HG02642 (cell line): ENCODE measurements at regions not wholly inside any gene's neighbourhood (a gene's known extent, or its start where the extent isn't known, plus 50 kb on each side); places are given as distances from the start of the nearest gene placed in this dataset.
A peak's percentile ranks its signal among the peaks of the same experiment; 100 is the strongest.

Source experiments
- ATAC-seq: cut with Tn5 transposase; IDR thresholded peaks from one replicate; pipeline ENCODE4 v1.9.1; 2021; ENCODE audit warnings: mild to moderate bottlenecking; ENCODE audit not compliant: unreplicated experiment, poor library complexity

GRCh38 chr7:118298771-118299170, 74.3 kb downstream of the ANKRD7 start:
- ATAC-seq, result no peak

GRCh38 chr7:118300177-118300576, 75.7 kb downstream of the ANKRD7 start:
- no peak for ATAC-seq

- no peak for ATAC-seq
Measured at GRCh38 chr7:118304100-118304499, 79.6 kb downstream of the ANKRD7 start.

- no peak for ATAC-seq
Measured at GRCh38 chr7:118305671-118306070, 81.2 kb downstream of the ANKRD7 start.

- ATAC-seq, result no peak
Measured at GRCh38 chr7:118306771-118307170, 82.3 kb downstream of the ANKRD7 start.

GRCh38 chr7:118311121-118311836, 86.8 kb downstream of the ANKRD7 start:
- ATAC-seq, result peak; percentile 77

GRCh38 chr7:118312051-118312450, 87.5 kb downstream of the ANKRD7 start:
- peak; percentile 46 for ATAC-seq

GRCh38 chr7:118312966-118313365, 88.5 kb downstream of the ANKRD7 start:
- peak; percentile 74 for ATAC-seq

GRCh38 chr7:118324790-118325449, 100.4 kb downstream of the ANKRD7 start:
- ATAC-seq, result no peak

- ATAC-seq, result peak; percentile 50
Measured at GRCh38 chr7:118325450-118325808, 100.9 kb downstream of the ANKRD7 start.

GRCh38 chr7:118327174-118327573, 102.7 kb downstream of the ANKRD7 start:
- ATAC-seq, result no peak

GRCh38 chr7:118328505-118329211, 104.2 kb downstream of the ANKRD7 start:
- no peak for ATAC-seq

GRCh38 chr7:118330388-118330787, 105.9 kb downstream of the ANKRD7 start:
- ATAC-seq, result no peak

- no peak for ATAC-seq
Measured at GRCh38 chr7:118346748-118347147, 122.2 kb downstream of the ANKRD7 start.

GRCh38 chr7:118349604-118350003, 125.1 kb downstream of the ANKRD7 start:
- peak; percentile 24 for ATAC-seq

GRCh38 chr7:118350260-118350659, 125.8 kb downstream of the ANKRD7 start:
- peak; percentile 59 for ATAC-seq

- ATAC-seq, result no peak
Measured at GRCh38 chr7:118352867-118353453, 128.5 kb downstream of the ANKRD7 start.

- no peak for ATAC-seq
Measured at GRCh38 chr7:118366363-118366762, 141.9 kb downstream of the ANKRD7 start.

GRCh38 chr7:118368958-118369357, 144.5 kb downstream of the ANKRD7 start:
- ATAC-seq, result no peak

GRCh38 chr7:118369987-118370386, 145.5 kb downstream of the ANKRD7 start:
- ATAC-seq, result no peak

- no peak for ATAC-seq
Measured at GRCh38 chr7:118372530-118372929, 148.0 kb downstream of the ANKRD7 start.
